ENCODE measurements at regions not wholly inside any gene's neighbourhood (a gene's known extent, or its start where the extent isn't known, plus 50 kb on each side); places are given as distances from the start of the nearest gene placed in this dataset.

DNA sequence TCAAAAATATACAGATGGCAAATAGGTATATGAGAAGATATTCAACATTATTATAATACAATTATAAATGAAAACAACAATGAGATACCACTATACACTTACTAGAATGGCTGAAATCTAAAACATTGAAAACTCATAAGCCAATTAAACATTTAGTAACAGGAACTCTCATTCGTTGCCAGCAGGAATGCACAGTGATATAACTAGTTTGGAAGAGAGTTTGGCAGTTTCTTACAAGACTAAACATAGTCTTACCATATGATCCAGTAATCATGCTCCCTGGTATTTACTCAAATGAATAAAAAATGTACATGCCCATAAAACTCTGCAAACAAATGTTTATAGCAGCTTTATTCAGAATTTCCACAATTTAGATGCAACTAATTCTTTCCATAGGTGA, 476.2 kb upstream of the COBL start:
- DNase-seq (ENCODE audit: low spot score) (no peak), ATAC-seq (ENCODE audit: low read depth) (no peak)
- Histone ChIP-seq H3K27me3 (ENCODE audit: insufficient read depth, poor library complexity, severe bottlenecking) (peaks cover 6% of the 10 kb centered on the region), H3K4me3 (ENCODE audit: severe bottlenecking) (no peak overlapping the region), H3K36me3 (ENCODE audit: low read depth) (no peaks in the 10 kb centered on the region), H3K4me1 (ENCODE audit: insufficient read depth, poor library complexity, severe bottlenecking) (no peaks in the 10 kb centered on the region), H3K27ac (ENCODE audit: poor library complexity, severe bottlenecking) (no peak overlapping the region), H3K9me3 (ENCODE audit: severe bottlenecking) (no peaks in the 10 kb centered on the region)
- TF ChIP-seq, protein P1, sequence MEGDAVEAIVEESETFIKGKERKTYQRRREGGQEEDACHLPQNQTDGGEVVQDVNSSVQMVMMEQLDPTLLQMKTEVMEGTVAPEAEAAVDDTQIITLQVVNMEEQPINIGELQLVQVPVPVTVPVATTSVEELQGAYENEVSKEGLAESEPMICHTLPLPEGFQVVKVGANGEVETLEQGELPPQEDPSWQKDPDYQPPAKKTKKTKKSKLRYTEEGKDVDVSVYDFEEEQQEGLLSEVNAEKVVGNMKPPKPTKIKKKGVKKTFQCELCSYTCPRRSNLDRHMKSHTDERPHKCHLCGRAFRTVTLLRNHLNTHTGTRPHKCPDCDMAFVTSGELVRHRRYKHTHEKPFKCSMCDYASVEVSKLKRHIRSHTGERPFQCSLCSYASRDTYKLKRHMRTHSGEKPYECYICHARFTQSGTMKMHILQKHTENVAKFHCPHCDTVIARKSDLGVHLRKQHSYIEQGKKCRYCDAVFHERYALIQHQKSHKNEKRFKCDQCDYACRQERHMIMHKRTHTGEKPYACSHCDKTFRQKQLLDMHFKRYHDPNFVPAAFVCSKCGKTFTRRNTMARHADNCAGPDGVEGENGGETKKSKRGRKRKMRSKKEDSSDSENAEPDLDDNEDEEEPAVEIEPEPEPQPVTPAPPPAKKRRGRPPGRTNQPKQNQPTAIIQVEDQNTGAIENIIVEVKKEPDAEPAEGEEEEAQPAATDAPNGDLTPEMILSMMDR (IDR thresholded peaks at IDR 0.05; ENCODE audit: poor library complexity, severe bottlenecking), result no peak

DNA sequence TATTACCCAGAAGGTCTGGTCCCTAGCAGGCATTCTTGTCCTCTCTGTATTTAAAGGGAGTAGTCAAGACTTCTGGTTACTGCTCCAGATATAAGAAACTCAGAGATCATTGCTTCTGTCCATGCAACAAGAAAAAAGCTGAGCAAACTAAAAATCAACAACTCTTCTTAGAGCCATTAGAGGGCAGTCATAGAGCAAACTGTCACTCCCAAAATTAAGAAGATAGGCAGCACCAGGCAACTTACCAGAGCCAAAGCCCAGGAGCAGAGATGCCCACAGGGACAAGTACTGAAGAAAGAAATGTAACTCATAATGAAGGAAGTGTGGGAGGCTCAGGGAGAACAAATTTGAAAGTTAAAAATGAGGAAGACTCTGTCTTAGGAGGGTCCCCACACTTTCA, 472.9 kb upstream of the COBL start:
- Histone ChIP-seq H3K4me1 (ENCODE audit: insufficient read depth, poor library complexity, severe bottlenecking) (no peaks in the 10 kb centered on the region), H3K27me3 (ENCODE audit: insufficient read depth, poor library complexity, severe bottlenecking) (no peaks in the 10 kb centered on the region), H3K9me3 (ENCODE audit: severe bottlenecking) (no peaks in the 10 kb centered on the region), H3K27ac (ENCODE audit: poor library complexity, severe bottlenecking) (no peak overlapping the region), H3K36me3 (ENCODE audit: low read depth) (no peaks in the 10 kb centered on the region), H3K4me3 (ENCODE audit: severe bottlenecking) (no peak overlapping the region)
- DNase-seq (ENCODE audit: low spot score) (no peak), ATAC-seq (ENCODE audit: low read depth) (no peak)
- TF ChIP-seq, protein P1 (IDR thresholded peaks at IDR 0.05; ENCODE audit: poor library complexity, severe bottlenecking), result peak; percentile 31

- Histone ChIP-seq H3K27me3 (ENCODE audit: insufficient read depth, poor library complexity, severe bottlenecking) (no peaks in the 10 kb centered on the region), H3K27ac (ENCODE audit: poor library complexity, severe bottlenecking) (no peak overlapping the region), H3K4me3 (ENCODE audit: severe bottlenecking) (no peak overlapping the region), H3K9me3 (ENCODE audit: severe bottlenecking) (no peaks in the 10 kb centered on the region), H3K36me3 (ENCODE audit: low read depth) (no peaks in the 10 kb centered on the region), H3K4me1 (ENCODE audit: insufficient read depth, poor library complexity, severe bottlenecking) (no peaks in the 10 kb centered on the region)
- TF ChIP-seq, protein P1 (IDR thresholded peaks at IDR 0.05; ENCODE audit: poor library complexity, severe bottlenecking), result no peak
- ATAC-seq (ENCODE audit: low read depth) (no peak), DNase-seq (ENCODE audit: low spot score) (no peak)
Observed at GRCh38 chr7:51786284-51786683, 469.7 kb upstream of the COBL start.

DNA sequence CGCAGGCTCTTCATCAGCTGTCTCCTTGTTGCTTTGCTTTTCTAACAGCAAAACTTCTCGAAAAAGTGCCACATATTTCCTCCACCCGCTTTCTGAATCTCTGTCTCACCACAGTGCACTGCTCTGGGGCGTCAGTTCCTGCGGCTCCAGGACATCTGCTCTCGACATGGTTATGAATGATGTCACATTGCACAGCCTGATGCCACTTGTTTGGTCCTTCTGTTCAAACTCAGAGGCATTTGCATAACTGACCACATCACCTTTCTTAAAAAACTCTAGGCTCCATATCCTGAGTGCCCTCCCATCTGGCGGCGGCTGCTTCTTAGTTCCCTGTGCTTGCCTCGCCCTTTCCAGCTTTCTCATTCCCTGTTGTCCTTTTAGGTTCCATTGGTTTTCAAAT, 469.3 kb upstream of the COBL start:
- Histone ChIP-seq H3K4me3 (ENCODE audit: severe bottlenecking) (no peak overlapping the region), H3K9me3 (ENCODE audit: severe bottlenecking) (no peaks in the 10 kb centered on the region), H3K27me3 (ENCODE audit: insufficient read depth, poor library complexity, severe bottlenecking) (no peaks in the 10 kb centered on the region), H3K36me3 (ENCODE audit: low read depth) (no peaks in the 10 kb centered on the region), H3K4me1 (ENCODE audit: insufficient read depth, poor library complexity, severe bottlenecking) (no peaks in the 10 kb centered on the region), H3K27ac (ENCODE audit: poor library complexity, severe bottlenecking) (no peak overlapping the region)
- TF ChIP-seq, protein P1 (IDR thresholded peaks at IDR 0.05; ENCODE audit: poor library complexity, severe bottlenecking), result no peak
- no peak for ATAC-seq (ENCODE audit: low read depth)
- DNase-seq (ENCODE audit: low spot score), result no peak

DNA sequence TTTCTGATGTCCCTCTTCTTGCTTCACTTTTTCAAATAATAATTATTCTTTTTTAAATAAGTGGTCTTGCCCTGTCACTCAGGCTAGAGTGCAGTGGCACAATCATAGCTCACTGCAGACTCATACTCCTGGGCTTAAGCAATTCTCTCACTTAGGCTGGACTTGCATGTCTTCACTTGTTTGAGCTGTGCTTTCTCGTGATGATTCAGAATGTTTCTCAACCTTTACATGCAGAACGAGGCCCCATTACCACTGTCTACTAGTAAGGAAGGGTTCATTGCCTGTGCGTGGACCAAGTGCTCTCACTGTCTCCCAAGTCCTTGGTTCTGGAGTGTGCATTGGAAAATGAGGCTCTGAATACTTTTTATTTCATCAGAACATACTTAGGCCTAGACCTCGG, 468.6 kb upstream of the COBL start:
- TF ChIP-seq, protein P1 (IDR thresholded peaks at IDR 0.05; ENCODE audit: poor library complexity, severe bottlenecking), result no peak
- Histone ChIP-seq H3K27me3 (ENCODE audit: insufficient read depth, poor library complexity, severe bottlenecking) (no peaks in the 10 kb centered on the region), H3K36me3 (ENCODE audit: low read depth) (no peaks in the 10 kb centered on the region), H3K27ac (ENCODE audit: poor library complexity, severe bottlenecking) (no peak overlapping the region), H3K4me1 (ENCODE audit: insufficient read depth, poor library complexity, severe bottlenecking) (no peaks in the 10 kb centered on the region), H3K4me3 (ENCODE audit: severe bottlenecking) (no peak overlapping the region), H3K9me3 (ENCODE audit: severe bottlenecking) (no peaks in the 10 kb centered on the region)
- no peak for DNase-seq (ENCODE audit: low spot score)
- ATAC-seq (ENCODE audit: low read depth), result peak; percentile 98

All from RWPE2 (cell line).